Non-pigmented ciliary epithelial cell (primary cell): ENCODE measurements at regions not wholly inside any gene's neighbourhood (a gene's known extent, or its start where the extent isn't known, plus 50 kb on each side); places are given as distances from the start of the nearest gene placed in this dataset.
"Not testable (repeated sequence)": the region's sequence is repeated elsewhere in the genome, so short reads cannot be mapped to it uniquely, and the experiment has no call there.

ENCODE experiments used
- DNase-seq: peaks from one replicate; pipeline ENCODE4 v3.0.0-alpha.2; 2010; ENCODE audit warnings: low read depth

GRCh38 chr4:66604192-66604591, 933.9 kb upstream of the EPHA5 start:
- DNase-seq: no peak

- no peak for DNase-seq
Observed at GRCh38 chr4:66602622-66603021, 932.3 kb upstream of the EPHA5 start.

- DNase-seq: no peak
Observed at GRCh38 chr4:66591968-66592367, 921.7 kb upstream of the EPHA5 start.

GRCh38 chr4:66590488-66591215, 920.4 kb upstream of the EPHA5 start:
- DNase-seq: no peak

GRCh38 chr4:66589183-66589582, 918.9 kb upstream of the EPHA5 start:
- no peak for DNase-seq

GRCh38 chr4:66585767-66586166, 915.5 kb upstream of the EPHA5 start:
- no peak for DNase-seq

- DNase-seq: no peak
Observed at GRCh38 chr4:66577922-66578321, 907.6 kb upstream of the EPHA5 start.

- DNase-seq: peak; percentile 35
Observed at GRCh38 chr4:66575008-66575696, 904.9 kb upstream of the EPHA5 start.

GRCh38 chr4:66574145-66574978, 904.1 kb upstream of the EPHA5 start:
- peak; percentile 58 for DNase-seq

- peak; percentile 76 for DNase-seq
Observed at GRCh38 chr4:66572949-66573348, 902.7 kb upstream of the EPHA5 start.

GRCh38 chr4:66571145-66571695, 900.9 kb upstream of the EPHA5 start:
- DNase-seq: no peak

- DNase-seq: no peak
Observed at GRCh38 chr4:66569228-66569627, 898.9 kb upstream of the EPHA5 start.

GRCh38 chr4:66568431-66568830, 898.1 kb upstream of the EPHA5 start:
- DNase-seq: no peak

- no peak for DNase-seq
Observed at GRCh38 chr4:66568001-66568400, 897.7 kb upstream of the EPHA5 start.

GRCh38 chr4:66567551-66567950, 897.3 kb upstream of the EPHA5 start:
- DNase-seq: no peak

- no peak for DNase-seq
Observed at GRCh38 chr4:66565801-66566200, 895.5 kb upstream of the EPHA5 start.

- peak; percentile 57 for DNase-seq
Observed at GRCh38 chr4:66564901-66565651, 894.8 kb upstream of the EPHA5 start.

GRCh38 chr4:66562276-66562806, 892.1 kb upstream of the EPHA5 start:
- peak; percentile 26 for DNase-seq

- DNase-seq: not testable (repeated sequence)
Observed at GRCh38 chr4:66561465-66562053, 891.3 kb upstream of the EPHA5 start.

GRCh38 chr4:66558651-66559050, 888.4 kb upstream of the EPHA5 start:
- DNase-seq: no peak

- no peak for DNase-seq
Observed at GRCh38 chr4:66556651-66557278, 886.5 kb upstream of the EPHA5 start.
